ENCODE measurements at regions not wholly inside any gene's neighbourhood (a gene's known extent, or its start where the extent isn't known, plus 50 kb on each side); places are given as distances from the start of the nearest gene placed in this dataset.
"Not testable (repeated sequence)": the region's sequence is repeated elsewhere in the genome, so short reads cannot be mapped to it uniquely, and the experiment has no call there.

GRCh38 chr16:59116744-59117143 is 382.6 kb upstream of the GOT2 start:
- DNase-seq (no peak), ATAC-seq (no peak)
- H3K27ac Mint-ChIP-seq, result no peak overlapping the region
- no peaks in the 10 kb centered on the region for H3K9me3 ChIP-seq (ENCODE audit: control insufficient read depth, low read length, poor library complexity, severe bottlenecking)
- H3K27me3 Mint-ChIP-seq, result no peaks in the 10 kb centered on the region
- H3K4me1 Mint-ChIP-seq, result no peaks in the 10 kb centered on the region
- no peak overlapping the region for H3K4me3 Mint-ChIP-seq
- no peaks in the 10 kb centered on the region for H3K36me3 Mint-ChIP-seq (ENCODE audit: low read depth)

GRCh38 chr16:59114790-59115189 is 380.7 kb upstream of the GOT2 start:
- no peak for ATAC-seq
- Mint-ChIP-seq H3K4me3 (no peak overlapping the region), H3K36me3 (ENCODE audit: low read depth) (no peaks in the 10 kb centered on the region), H3K4me1 (no peaks in the 10 kb centered on the region), H3K27me3 (no peaks in the 10 kb centered on the region), H3K27ac (no peak overlapping the region)
- DNase-seq, result no peak
- H3K9me3 ChIP-seq (ENCODE audit: control insufficient read depth, low read length, poor library complexity, severe bottlenecking), result no peaks in the 10 kb centered on the region

GRCh38 chr16:59113004-59113670 is 379.0 kb upstream of the GOT2 start:
- no peaks in the 10 kb centered on the region for H3K9me3 ChIP-seq (ENCODE audit: control insufficient read depth, low read length, poor library complexity, severe bottlenecking)
- H3K27me3 Mint-ChIP-seq, result no peaks in the 10 kb centered on the region
- H3K36me3 Mint-ChIP-seq (ENCODE audit: low read depth), result no peaks in the 10 kb centered on the region
- DNase-seq (no peak), ATAC-seq (no peak)
- no peak overlapping the region for H3K4me3 Mint-ChIP-seq
- H3K4me1 Mint-ChIP-seq, result no peaks in the 10 kb centered on the region
- no peak overlapping the region for H3K27ac Mint-ChIP-seq

GRCh38 chr16:59111280-59111679 is 377.2 kb upstream of the GOT2 start:
- Mint-ChIP-seq H3K4me3 (no peak overlapping the region), H3K36me3 (ENCODE audit: low read depth) (no peaks in the 10 kb centered on the region), H3K27me3 (no peaks in the 10 kb centered on the region), H3K4me1 (no peaks in the 10 kb centered on the region), H3K27ac (no peak overlapping the region)
- DNase-seq, result no peak
- no peaks in the 10 kb centered on the region for H3K9me3 ChIP-seq (ENCODE audit: control insufficient read depth, low read length, poor library complexity, severe bottlenecking)
- ATAC-seq, result no peak

GRCh38 chr16:59108374-59108773 is 374.3 kb upstream of the GOT2 start:
- Mint-ChIP-seq H3K36me3 (ENCODE audit: low read depth) (no peaks in the 10 kb centered on the region), H3K4me1 (no peaks in the 10 kb centered on the region), H3K27ac (no peak overlapping the region)

GRCh38 chr16:59096682-59097081 is 362.6 kb upstream of the GOT2 start:
- not testable (repeated sequence) for H3K27ac Mint-ChIP-seq; ATAC-seq; H3K36me3 Mint-ChIP-seq (ENCODE audit: low read depth); H3K4me1 Mint-ChIP-seq; DNase-seq; H3K4me3 Mint-ChIP-seq; H3K27me3 Mint-ChIP-seq; H3K9me3 ChIP-seq (ENCODE audit: control insufficient read depth, low read length, poor library complexity, severe bottlenecking)

More at GRCh38 chr16:59108374-59108773, 374.3 kb upstream of the GOT2 start:
- H3K9me3 ChIP-seq (ENCODE audit: control insufficient read depth, low read length, poor library complexity, severe bottlenecking), result no peaks in the 10 kb centered on the region
- ATAC-seq, result no peak
- no peaks in the 10 kb centered on the region for H3K27me3 Mint-ChIP-seq
- DNase-seq, result no peak
- no peak overlapping the region for H3K4me3 Mint-ChIP-seq

GRCh38 chr16:59090541-59090940 is 356.4 kb upstream of the GOT2 start:
- no peaks in the 10 kb centered on the region for H3K4me1 Mint-ChIP-seq
- H3K27me3 Mint-ChIP-seq, result no peaks in the 10 kb centered on the region
- no peak for DNase-seq
- no peaks in the 10 kb centered on the region for H3K36me3 Mint-ChIP-seq (ENCODE audit: low read depth)
- no peak overlapping the region for H3K4me3 Mint-ChIP-seq
- no peak for ATAC-seq
- H3K9me3 ChIP-seq (ENCODE audit: control insufficient read depth, low read length, poor library complexity, severe bottlenecking), result no peaks in the 10 kb centered on the region
- H3K27ac Mint-ChIP-seq, result no peak overlapping the region

- H3K27ac Mint-ChIP-seq, result no peak overlapping the region
- H3K4me3 Mint-ChIP-seq, result no peak overlapping the region
- no peaks in the 10 kb centered on the region for H3K9me3 ChIP-seq (ENCODE audit: control insufficient read depth, low read length, poor library complexity, severe bottlenecking)
- DNase-seq, result no peak
- no peaks in the 10 kb centered on the region for H3K36me3 Mint-ChIP-seq (ENCODE audit: low read depth)
- ATAC-seq, result no peak
- H3K27me3 Mint-ChIP-seq, result no peaks in the 10 kb centered on the region
- no peaks in the 10 kb centered on the region for H3K4me1 Mint-ChIP-seq
These were observed 354.3 kb upstream of the GOT2 start for GRCh38 chr16:59088431-59088830.

- H3K27me3 Mint-ChIP-seq, result no peaks in the 10 kb centered on the region
- H3K4me1 Mint-ChIP-seq, result no peaks in the 10 kb centered on the region
- no peaks in the 10 kb centered on the region for H3K36me3 Mint-ChIP-seq (ENCODE audit: low read depth)
- H3K27ac Mint-ChIP-seq, result no peak overlapping the region
- DNase-seq, result no peak
- ATAC-seq, result no peak
- H3K9me3 ChIP-seq (ENCODE audit: control insufficient read depth, low read length, poor library complexity, severe bottlenecking), result no peaks in the 10 kb centered on the region
- H3K4me3 Mint-ChIP-seq, result no peak overlapping the region
These were observed 353.5 kb upstream of the GOT2 start for GRCh38 chr16:59087641-59088040.

- ATAC-seq, result no peak
- DNase-seq, result no peak
These were observed 333.1 kb upstream of the GOT2 start for GRCh38 chr16:59067205-59067604.

GRCh38 chr16:59060207-59060606 is 326.1 kb upstream of the GOT2 start:
- no peak overlapping the region for H3K4me3 Mint-ChIP-seq

More at GRCh38 chr16:59067205-59067604, 333.1 kb upstream of the GOT2 start:
- H3K4me3 Mint-ChIP-seq, result no peak overlapping the region
- H3K9me3 ChIP-seq (ENCODE audit: control insufficient read depth, low read length, poor library complexity, severe bottlenecking), result no peaks in the 10 kb centered on the region
- H3K36me3 Mint-ChIP-seq (ENCODE audit: low read depth), result no peaks in the 10 kb centered on the region
- H3K4me1 Mint-ChIP-seq, result no peaks in the 10 kb centered on the region
- no peaks in the 10 kb centered on the region for H3K27me3 Mint-ChIP-seq
- no peak overlapping the region for H3K27ac Mint-ChIP-seq

GRCh38 chr16:59058250-59058649 is 324.1 kb upstream of the GOT2 start:
- no peak for ATAC-seq
- DNase-seq, result no peak
- no peaks in the 10 kb centered on the region for H3K9me3 ChIP-seq (ENCODE audit: control insufficient read depth, low read length, poor library complexity, severe bottlenecking)
- H3K27ac Mint-ChIP-seq, result no peak overlapping the region
- no peaks in the 10 kb centered on the region for H3K27me3 Mint-ChIP-seq
- no peaks in the 10 kb centered on the region for H3K36me3 Mint-ChIP-seq (ENCODE audit: low read depth)
- H3K4me3 Mint-ChIP-seq, result no peak overlapping the region
- H3K4me1 Mint-ChIP-seq, result no peaks in the 10 kb centered on the region

More at GRCh38 chr16:59060207-59060606, 326.1 kb upstream of the GOT2 start:
- Mint-ChIP-seq H3K36me3 (ENCODE audit: low read depth) (no peaks in the 10 kb centered on the region), H3K4me1 (no peaks in the 10 kb centered on the region), H3K27me3 (no peaks in the 10 kb centered on the region), H3K27ac (no peak overlapping the region)
- no peak for ATAC-seq
- no peak for DNase-seq
- H3K9me3 ChIP-seq (ENCODE audit: control insufficient read depth, low read length, poor library complexity, severe bottlenecking), result no peaks in the 10 kb centered on the region

- no peak for ATAC-seq
- DNase-seq, result no peak
- Mint-ChIP-seq H3K27me3 (no peaks in the 10 kb centered on the region), H3K27ac (no peak overlapping the region), H3K4me3 (no peak overlapping the region), H3K36me3 (ENCODE audit: low read depth) (no peaks in the 10 kb centered on the region), H3K4me1 (no peaks in the 10 kb centered on the region)
- no peaks in the 10 kb centered on the region for H3K9me3 ChIP-seq (ENCODE audit: control insufficient read depth, low read length, poor library complexity, severe bottlenecking)
These were observed 319.8 kb upstream of the GOT2 start for GRCh38 chr16:59053911-59054310.

GRCh38 chr16:59052231-59052630 is 318.1 kb upstream of the GOT2 start:
- Mint-ChIP-seq H3K4me3 (no peak overlapping the region), H3K4me1 (no peaks in the 10 kb centered on the region), H3K27ac (no peak overlapping the region), H3K27me3 (no peaks in the 10 kb centered on the region), H3K36me3 (ENCODE audit: low read depth) (no peaks in the 10 kb centered on the region)
- no peak for DNase-seq
- no peak for ATAC-seq
- no peaks in the 10 kb centered on the region for H3K9me3 ChIP-seq (ENCODE audit: control insufficient read depth, low read length, poor library complexity, severe bottlenecking)

Data from T-helper 17 cell (primary cell).